HEK293 (cell line): ENCODE measurements at regions not wholly inside any gene's neighbourhood (a gene's known extent, or its start where the extent isn't known, plus 50 kb on each side); places are given as distances from the start of the nearest gene placed in this dataset.

Source experiments
- CTCF ChIP-seq: fragments of 450-650 bp; formaldehyde crosslinking; IDR thresholded peaks from 2 replicates; pipeline ENCODE4 v1.5.1; 2016; ENCODE audit warnings: missing biosample characterization, missing genetic modification characterization
- ZBTB20 ChIP-seq: fragments of 450-650 bp; formaldehyde crosslinking; IDR thresholded peaks from 2 replicates; pipeline ENCODE4 v1.5.1; 2016; ENCODE audit warnings: missing biosample characterization, missing genetic modification characterization
- ZEB2 ChIP-seq: fragments of 450-650 bp; formaldehyde crosslinking; IDR thresholded peaks from 2 replicates; pipeline ENCODE4 v1.5.1; 2016; ENCODE audit warnings: missing biosample characterization, missing genetic modification characterization
- ZNF121 ChIP-seq: fragments of 450-650 bp; formaldehyde crosslinking; IDR thresholded peaks from 2 replicates; pipeline ENCODE4 v1.5.1; 2016; ENCODE audit warnings: missing biosample characterization, missing genetic modification characterization
- ZNF280C ChIP-seq: fragments of 450-650 bp; formaldehyde crosslinking; IDR thresholded peaks from 2 replicates; pipeline ENCODE4 v1.5.1; 2016; ENCODE audit warnings: missing biosample characterization, missing genetic modification characterization
- ZNF433 ChIP-seq: fragments of 450-650 bp; formaldehyde crosslinking; IDR thresholded peaks from 2 replicates; pipeline ENCODE4 v1.5.1; 2016; ENCODE audit warnings: missing biosample characterization, missing genetic modification characterization, low read depth
- ZNF521 ChIP-seq: fragments of 450-650 bp; formaldehyde crosslinking; IDR thresholded peaks from 2 replicates; pipeline ENCODE4 v1.5.1; 2017; ENCODE audit warnings: missing biosample characterization, mild to moderate bottlenecking, missing genetic modification characterization

GRCh38 chr7:142428094-142428493, 170.2 kb upstream of the PRSS58 start:
- TF ChIP-seq ZNF433 (tag by site-specific recombination) = no peak
- no peak for TF ChIP-seq ZBTB20 (tag by site-specific recombination)
- no peak for TF ChIP-seq ZNF121
- no peak for TF ChIP-seq CTCF
- no peak for TF ChIP-seq ZNF521 (tag by site-specific recombination)
- TF ChIP-seq ZNF280C (tag by site-specific recombination) = no peak
- TF ChIP-seq ZEB2 (tag by site-specific recombination) = no peak
